ENCODE measurements at regions not wholly inside any gene's neighbourhood (a gene's known extent, or its start where the extent isn't known, plus 50 kb on each side); places are given as distances from the start of the nearest gene placed in this dataset.

- H3K4ac ChIP-seq (ENCODE audit: low read length), result no peak overlapping the region
- no peak overlapping the region for H3K4me2 ChIP-seq (ENCODE audit: insufficient read depth, low read length, poor library complexity, severe bottlenecking)
- H2AFZ ChIP-seq (ENCODE audit: low read length), result peak overlapping the region; percentile 73
- H4K91ac ChIP-seq (ENCODE audit: low read depth, low read length, poor library complexity), result no peak overlapping the region
- H2BK120ac ChIP-seq (ENCODE audit: low read depth, low read length), result peak overlapping the region; percentile 26
- H2BK5ac ChIP-seq (ENCODE audit: low read length), result no peak overlapping the region
- H4K8ac ChIP-seq (ENCODE audit: low read depth, low read length), result no peak overlapping the region
- peaks cover 0 to 3% of the 10 kb centered on the region in 2 donors for H3K9me3 ChIP-seq (replicated peaks in 1 of 2; ENCODE audit: control insufficient read depth in 2 of 2, insufficient read depth in 1 of 2, low read depth in 1 of 2, low read length in 2 of 2)
- no peaks in the 10 kb centered on the region for H3K79me1 ChIP-seq (ENCODE audit: low read depth, low read length)
- peaks cover 0 to 5% of the 10 kb centered on the region in 2 donors for H3K36me3 ChIP-seq (replicated peaks in 1 of 2; ENCODE audit: control insufficient read depth in 2 of 2, insufficient read depth in 2 of 2, low read length in 2 of 2)
- no peak overlapping the region for H2BK12ac ChIP-seq (ENCODE audit: low read length)
- no peak overlapping the region for H3K14ac ChIP-seq (ENCODE audit: low read length)
- H3K27ac ChIP-seq (replicated peaks; ENCODE audit: low read length), result no peak overlapping the region
- H3K23ac ChIP-seq (ENCODE audit: low read depth, low read length, poor library complexity), result no peak overlapping the region
- no CpG with 5 or more reads among the region's 8 CpGs for WGBS, 2 donors (ENCODE audit: extremely low coverage in 2 of 2, insufficient read length in 2 of 2, insufficient replicate concordance in 1 of 2)
- no peak overlapping the region for H3K9ac ChIP-seq (ENCODE audit: low read depth, low read length, poor library complexity)
- no peak overlapping the region for H3K4me3 ChIP-seq (ENCODE audit: low read length in 2 of 2)
- DNase-seq (ENCODE audit: low spot score), result no peak
- no peak overlapping the region for H3K18ac ChIP-seq (ENCODE audit: low read length)
- peaks cover 0 to 3% (median 0%) of the 10 kb centered on the region in 3 experiments for H3K27me3 ChIP-seq (ENCODE audit: control insufficient read depth in 3 of 3, insufficient read depth in 3 of 3, low read depth in 1 of 3, low read length in 3 of 3)
- H2BK15ac ChIP-seq (ENCODE audit: low read length), result no peak overlapping the region
- H2AK5ac ChIP-seq (ENCODE audit: low read depth, low read length), result no peak overlapping the region
- peaks cover 4 to 8% of the 10 kb centered on the region in 2 donors for H3K4me1 ChIP-seq (ENCODE audit: control insufficient read depth in 2 of 2, insufficient read depth in 1 of 2, low read depth in 1 of 2, low read length in 2 of 2)
Observed at GRCh38 chr6:169991913-169992312, 240.5 kb downstream of the ERMARD start.

- no CpG with 5 or more reads among the region's 8 CpGs for WGBS, 2 donors (ENCODE audit: extremely low coverage in 2 of 2, insufficient read length in 2 of 2, insufficient replicate concordance in 1 of 2)
- H4K8ac ChIP-seq (ENCODE audit: low read depth, low read length), result no peak overlapping the region
- no peak for DNase-seq (ENCODE audit: low spot score)
- H4K91ac ChIP-seq (ENCODE audit: low read depth, low read length, poor library complexity), result no peak overlapping the region
- H3K18ac ChIP-seq (ENCODE audit: low read length), result peak overlapping the region; percentile 78
- H3K4ac ChIP-seq (ENCODE audit: low read length), result peak overlapping the region; percentile 85
- peak overlapping the region; percentile 95 for H2BK120ac ChIP-seq (ENCODE audit: low read depth, low read length)
- peak overlapping the region; percentile 99 for H2AK5ac ChIP-seq (ENCODE audit: low read depth, low read length)
- H3K4me2 ChIP-seq (ENCODE audit: insufficient read depth, low read length, poor library complexity, severe bottlenecking), result no peak overlapping the region
- H3K14ac ChIP-seq (ENCODE audit: low read length), result no peak overlapping the region
- peaks cover 4 to 8% of the 10 kb centered on the region in 2 donors for H3K4me1 ChIP-seq (ENCODE audit: control insufficient read depth in 2 of 2, insufficient read depth in 1 of 2, low read depth in 1 of 2, low read length in 2 of 2)
- H2AFZ ChIP-seq (ENCODE audit: low read length), result no peak overlapping the region
- peaks cover 0 to 2% of the 10 kb centered on the region in 2 donors for H3K36me3 ChIP-seq (replicated peaks in 1 of 2; ENCODE audit: control insufficient read depth in 2 of 2, insufficient read depth in 2 of 2, low read length in 2 of 2)
- peak overlapping the region; percentile 66 for H2BK5ac ChIP-seq (ENCODE audit: low read length)
- H3K9ac ChIP-seq (ENCODE audit: low read depth, low read length, poor library complexity), result no peak overlapping the region
- H2BK12ac ChIP-seq (ENCODE audit: low read length), result peak overlapping the region; percentile 96
- no peaks in the 10 kb centered on the region for H3K9me3 ChIP-seq (replicated peaks in 1 of 2; ENCODE audit: control insufficient read depth in 2 of 2, insufficient read depth in 1 of 2, low read depth in 1 of 2, low read length in 2 of 2)
- H3K23ac ChIP-seq (ENCODE audit: low read depth, low read length, poor library complexity), result peak overlapping the region; percentile 89
- H3K27me3 ChIP-seq (ENCODE audit: control insufficient read depth in 3 of 3, insufficient read depth in 3 of 3, low read depth in 1 of 3, low read length in 3 of 3), result no peaks in the 10 kb centered on the region
- H3K79me1 ChIP-seq (ENCODE audit: low read depth, low read length), result no peaks in the 10 kb centered on the region
- H3K4me3 ChIP-seq (ENCODE audit: low read length in 2 of 2), result peak overlapping the region in 1 of 2 donors; percentile 9
- no peak overlapping the region for H3K27ac ChIP-seq (replicated peaks; ENCODE audit: low read length)
- H2BK15ac ChIP-seq (ENCODE audit: low read length), result peak overlapping the region; percentile 91
Observed at GRCh38 chr6:169991031-169991390, 239.6 kb downstream of the ERMARD start.

- Histone ChIP-seq H2BK5ac (ENCODE audit: low read length) (peak overlapping the region; percentile 66), H3K18ac (ENCODE audit: low read length) (peak overlapping the region; percentile 78), H3K27ac (replicated peaks; ENCODE audit: low read length) (no peak overlapping the region)
Observed at GRCh38 chr6:169990095-169991030, 238.9 kb downstream of the ERMARD start.

GRCh38 chr6:169989594-169989993 lies 238.2 kb downstream of the ERMARD start:
- H3K79me1 ChIP-seq (ENCODE audit: low read depth, low read length), result no peaks in the 10 kb centered on the region
- DNase-seq (ENCODE audit: low spot score), result no peak
- no peak overlapping the region for H3K27ac ChIP-seq (replicated peaks; ENCODE audit: low read length)
- WGBS, 2 donors (ENCODE audit: extremely low coverage in 2 of 2, insufficient read length in 2 of 2, insufficient replicate concordance in 1 of 2), result no CpG with 5 or more reads among the region's 8 CpGs
- no peak overlapping the region for H3K4ac ChIP-seq (ENCODE audit: low read length)
- no peak overlapping the region for H3K4me2 ChIP-seq (ENCODE audit: insufficient read depth, low read length, poor library complexity, severe bottlenecking)
- no peak overlapping the region for H2AFZ ChIP-seq (ENCODE audit: low read length)
- H2AK5ac ChIP-seq (ENCODE audit: low read depth, low read length), result peak overlapping the region; percentile 23
- no peak overlapping the region for H2BK120ac ChIP-seq (ENCODE audit: low read depth, low read length)
- no peak overlapping the region for H3K4me3 ChIP-seq (ENCODE audit: low read length in 2 of 2)
- H3K14ac ChIP-seq (ENCODE audit: low read length), result peak overlapping the region; percentile 11
- H3K9me3 ChIP-seq (replicated peaks in 1 of 2; ENCODE audit: control insufficient read depth in 2 of 2, insufficient read depth in 1 of 2, low read depth in 1 of 2, low read length in 2 of 2), result no peaks in the 10 kb centered on the region
- no peak overlapping the region for H2BK15ac ChIP-seq (ENCODE audit: low read length)
- H3K4me1 ChIP-seq (ENCODE audit: control insufficient read depth in 2 of 2, insufficient read depth in 1 of 2, low read depth in 1 of 2, low read length in 2 of 2), result peaks cover 4 to 8% of the 10 kb centered on the region in 2 donors
- no peak overlapping the region for H2BK5ac ChIP-seq (ENCODE audit: low read length)
- H3K18ac ChIP-seq (ENCODE audit: low read length), result no peak overlapping the region
- no peak overlapping the region for H2BK12ac ChIP-seq (ENCODE audit: low read length)
- no peak overlapping the region for H3K23ac ChIP-seq (ENCODE audit: low read depth, low read length, poor library complexity)
- H3K9ac ChIP-seq (ENCODE audit: low read depth, low read length, poor library complexity), result no peak overlapping the region
- no peak overlapping the region for H4K8ac ChIP-seq (ENCODE audit: low read depth, low read length)
- H4K91ac ChIP-seq (ENCODE audit: low read depth, low read length, poor library complexity), result no peak overlapping the region
- peaks cover 0 to 2% of the 10 kb centered on the region in 2 donors for H3K36me3 ChIP-seq (replicated peaks in 1 of 2; ENCODE audit: control insufficient read depth in 2 of 2, insufficient read depth in 2 of 2, low read length in 2 of 2)
- H3K27me3 ChIP-seq (ENCODE audit: control insufficient read depth in 3 of 3, insufficient read depth in 3 of 3, low read depth in 1 of 3, low read length in 3 of 3), result no peaks in the 10 kb centered on the region

More at GRCh38 chr6:169990095-169991030, 238.9 kb downstream of the ERMARD start:
- H2BK120ac ChIP-seq (ENCODE audit: low read depth, low read length), result peak overlapping the region; percentile 95
- H2BK15ac ChIP-seq (ENCODE audit: low read length), result peak overlapping the region; percentile 91
- no CpG with 5 or more reads among the region's 32 CpGs for WGBS, 2 donors (ENCODE audit: extremely low coverage in 2 of 2, insufficient read length in 2 of 2, insufficient replicate concordance in 1 of 2)
- no peak overlapping the region for H2AFZ ChIP-seq (ENCODE audit: low read length)
- DNase-seq (ENCODE audit: low spot score), result no peak
- H3K4me1 ChIP-seq (ENCODE audit: control insufficient read depth in 2 of 2, insufficient read depth in 1 of 2, low read depth in 1 of 2, low read length in 2 of 2), result peaks cover 4 to 8% of the 10 kb centered on the region in 2 donors
- H2AK5ac ChIP-seq (ENCODE audit: low read depth, low read length), result peak overlapping the region; percentile 99
- no peaks in the 10 kb centered on the region for H3K27me3 ChIP-seq (ENCODE audit: control insufficient read depth in 3 of 3, insufficient read depth in 3 of 3, low read depth in 1 of 3, low read length in 3 of 3)
- no peak overlapping the region for H3K9ac ChIP-seq (ENCODE audit: low read depth, low read length, poor library complexity)
- H3K36me3 ChIP-seq (replicated peaks in 1 of 2; ENCODE audit: control insufficient read depth in 2 of 2, insufficient read depth in 2 of 2, low read length in 2 of 2), result peaks cover 0 to 2% of the 10 kb centered on the region in 2 donors
- H3K4me3 ChIP-seq (ENCODE audit: low read length in 2 of 2), result peak overlapping the region in 1 of 2 donors; percentile 9
- no peaks in the 10 kb centered on the region for H3K79me1 ChIP-seq (ENCODE audit: low read depth, low read length)
- H3K14ac ChIP-seq (ENCODE audit: low read length), result peak overlapping the region; percentile 31
- H3K4ac ChIP-seq (ENCODE audit: low read length), result peak overlapping the region; percentile 85
- H3K23ac ChIP-seq (ENCODE audit: low read depth, low read length, poor library complexity), result peak overlapping the region; percentile 89
- no peaks in the 10 kb centered on the region for H3K9me3 ChIP-seq (replicated peaks in 1 of 2; ENCODE audit: control insufficient read depth in 2 of 2, insufficient read depth in 1 of 2, low read depth in 1 of 2, low read length in 2 of 2)
- H3K4me2 ChIP-seq (ENCODE audit: insufficient read depth, low read length, poor library complexity, severe bottlenecking), result no peak overlapping the region
- H4K91ac ChIP-seq (ENCODE audit: low read depth, low read length, poor library complexity), result no peak overlapping the region
- peak overlapping the region; percentile 96 for H2BK12ac ChIP-seq (ENCODE audit: low read length)
- no peak overlapping the region for H4K8ac ChIP-seq (ENCODE audit: low read depth, low read length)
